HTR-8/SVneo (cell line): ENCODE measurements at regions not wholly inside any gene's neighbourhood (a gene's known extent, or its start where the extent isn't known, plus 50 kb on each side); places are given as distances from the start of the nearest gene placed in this dataset.
A peak's percentile ranks its signal among the peaks of the same experiment; 100 is the strongest.

Experiments
- DNase-seq: peaks from one replicate; pipeline ENCODE4 v3.0.0; 2011; ENCODE audit warnings: low spot score, mixed read lengths; ENCODE audit not compliant: insufficient read length
- FAIRE-seq: peaks from 2 replicates; lab custom pipeline; 2011; peaks lifted over from hg19 to GRCh38; lab: Jason Lieb, UNC

DNA sequence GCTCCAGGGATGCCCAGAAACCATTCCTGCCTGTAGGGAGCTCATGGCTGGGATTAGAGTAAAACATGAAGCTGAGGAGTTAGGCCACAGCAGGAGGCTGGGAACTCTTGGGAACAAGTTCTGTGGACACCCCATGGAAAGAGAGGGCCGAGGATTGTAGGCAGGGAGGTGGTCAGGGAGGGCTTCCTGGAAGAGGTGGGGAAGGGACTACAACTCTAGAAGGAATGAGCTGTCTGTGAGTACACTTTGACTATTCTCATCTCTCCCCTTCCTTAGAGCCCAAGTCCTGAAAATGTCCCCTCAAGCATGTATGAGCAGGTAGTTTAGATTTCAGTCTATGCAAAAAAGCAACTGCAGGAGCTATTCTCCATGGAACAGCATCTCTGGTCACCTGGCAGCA, 139.9 kb upstream of the GLI2 start:
- DNase-seq = no peak
- FAIRE-seq = no peak

DNA sequence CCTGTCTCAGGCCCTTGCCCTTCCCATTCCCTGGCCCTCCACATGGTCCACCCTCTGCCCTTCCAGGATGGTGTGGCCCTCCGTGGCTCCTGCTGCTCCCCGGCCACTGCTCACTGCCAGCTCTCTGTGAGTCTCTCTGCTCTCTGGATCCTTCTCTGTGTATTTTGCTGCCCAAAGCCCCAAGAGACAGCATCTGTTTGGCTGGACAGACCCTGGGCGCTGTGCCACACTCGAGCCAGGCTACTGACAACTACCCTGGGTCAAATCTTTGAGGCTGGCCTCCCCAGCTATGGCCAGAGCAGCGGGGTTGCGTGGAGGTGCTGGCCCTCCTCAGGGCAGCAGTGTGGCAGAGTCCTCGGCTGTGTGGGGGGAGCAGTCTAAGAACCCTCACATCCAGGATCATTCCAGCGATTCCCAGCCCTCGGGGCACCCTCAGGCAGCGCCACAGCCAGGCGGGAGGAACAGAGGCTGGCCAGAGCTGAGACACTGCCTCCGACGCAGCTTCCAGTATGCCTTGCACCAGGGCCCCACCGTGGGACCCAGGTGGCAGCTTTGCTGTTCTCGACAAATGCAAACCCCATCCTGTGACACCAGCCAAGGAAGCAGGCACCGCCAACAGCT, 139.4 kb upstream of the GLI2 start:
- FAIRE-seq (no peak), DNase-seq (no peak)

DNA sequence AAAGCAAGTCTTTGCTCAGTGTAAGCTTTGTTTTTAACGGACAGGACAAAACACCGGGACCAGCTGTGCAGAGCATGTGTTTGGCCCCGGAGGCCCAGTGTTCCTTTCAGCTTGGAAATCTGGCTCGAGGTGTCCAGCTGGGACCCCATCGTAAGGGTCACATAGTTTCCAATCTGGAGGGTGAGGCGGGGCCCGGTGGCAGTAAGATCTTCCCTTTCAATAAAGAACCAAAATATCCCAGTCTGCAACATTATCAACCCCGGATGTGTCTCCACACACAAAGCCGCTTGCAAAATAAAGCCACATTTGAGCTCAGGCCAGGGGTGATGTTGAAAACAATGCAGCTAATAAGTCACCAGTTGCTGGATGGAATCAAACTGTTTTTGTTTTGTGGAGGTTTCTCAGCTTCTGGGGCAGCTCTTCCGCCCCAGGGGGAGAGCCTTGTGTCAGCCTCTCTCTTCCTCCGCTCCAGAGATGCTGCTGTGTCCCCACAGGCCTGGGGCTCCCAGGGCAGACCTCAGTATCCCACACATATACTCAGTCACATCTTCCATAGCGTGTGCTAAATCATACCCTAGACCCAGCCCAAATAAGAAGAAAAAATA, 138.6 kb upstream of the GLI2 start:
- DNase-seq = no peak
- FAIRE-seq = no peak

DNA sequence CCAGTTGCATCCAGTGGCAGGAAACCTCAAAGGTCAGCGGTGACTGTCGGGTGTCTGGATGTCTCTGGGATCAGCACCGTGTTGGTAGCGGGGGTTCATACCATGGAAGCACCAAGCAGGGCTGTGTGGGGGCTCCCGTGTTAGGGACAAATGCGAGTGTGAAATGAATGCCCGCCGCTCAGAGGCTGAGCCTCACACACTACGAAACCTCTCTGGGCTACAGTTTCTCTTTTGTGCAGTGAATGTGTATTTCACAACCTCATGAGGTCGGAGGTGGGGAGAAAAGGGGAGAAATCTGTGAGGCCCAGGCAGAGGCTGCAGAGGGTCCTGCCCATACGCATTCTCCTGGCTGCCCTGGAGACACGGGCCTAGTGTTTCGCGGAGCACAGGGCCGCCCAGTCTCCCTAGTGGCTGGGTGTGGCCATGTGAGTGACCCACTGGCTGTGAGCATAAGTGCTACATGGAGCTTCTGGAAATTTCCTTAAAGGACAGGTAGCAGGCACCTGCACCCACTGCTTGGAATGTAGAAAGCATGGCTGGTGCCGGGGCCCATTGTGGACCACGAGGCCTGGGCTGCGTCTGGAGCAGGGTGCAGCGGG, 138.0 kb upstream of the GLI2 start:
- FAIRE-seq (no peak), DNase-seq (no peak)

DNA sequence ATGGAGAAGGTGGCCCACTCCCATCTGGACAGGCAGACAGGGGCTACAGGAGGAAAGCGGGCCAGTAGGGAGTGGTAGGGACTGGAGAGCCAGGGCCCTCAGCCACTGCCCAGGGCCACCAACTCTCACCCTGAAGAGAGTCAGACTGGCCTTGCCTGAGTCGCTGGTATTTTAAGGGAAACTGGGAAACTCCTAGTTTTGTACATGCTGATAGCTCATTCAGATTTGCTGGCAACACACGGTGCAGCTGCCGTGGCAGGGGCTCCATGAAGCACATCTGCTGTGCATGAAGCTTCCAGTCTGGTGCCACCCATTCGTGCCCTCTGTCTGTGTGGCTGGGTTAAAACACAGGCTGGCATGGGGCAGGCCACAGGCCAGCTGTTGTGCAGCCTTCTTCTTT, 137.3 kb upstream of the GLI2 start:
- no peak for FAIRE-seq
- DNase-seq = no peak

DNA sequence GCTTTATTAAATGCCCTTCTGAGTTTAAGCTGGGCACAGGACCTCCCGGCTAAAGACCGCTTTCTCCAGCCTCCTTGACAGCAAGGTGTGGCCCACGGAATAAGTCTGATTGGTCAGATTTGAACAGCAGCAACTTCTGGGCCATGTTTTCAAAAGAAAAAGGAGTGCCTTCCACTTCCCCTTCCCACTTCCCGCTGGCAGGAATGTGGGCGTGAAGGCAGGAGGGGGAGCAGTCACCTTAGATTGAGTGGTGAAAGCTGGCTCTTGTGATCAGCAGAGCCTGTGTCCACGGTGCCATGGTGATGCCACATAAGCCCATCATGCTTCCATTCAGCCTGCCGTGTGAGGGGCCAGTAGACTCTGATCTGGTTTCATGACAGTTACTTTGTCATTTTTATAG, 136.6 kb upstream of the GLI2 start:
- no peak for FAIRE-seq
- no peak for DNase-seq

DNA sequence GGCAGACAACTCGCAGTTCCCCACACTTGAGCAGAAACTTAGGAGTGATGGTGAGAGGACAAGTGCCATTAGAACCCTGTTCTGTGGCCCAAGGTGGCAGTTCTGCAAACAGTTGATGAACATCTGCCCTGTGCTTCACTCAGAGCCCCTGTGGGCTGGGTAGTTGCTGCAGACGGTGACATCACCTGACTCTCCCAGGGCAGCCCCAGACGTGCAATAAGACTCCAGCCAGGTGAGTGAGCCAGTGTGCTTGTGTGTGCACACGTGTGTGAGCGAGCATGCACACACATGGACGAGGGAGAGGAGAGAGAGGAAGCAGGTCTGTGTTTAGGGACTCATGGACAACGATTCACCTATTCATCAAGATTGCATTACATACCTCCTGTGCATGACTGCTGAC, 136.0 kb upstream of the GLI2 start:
- DNase-seq = no peak

DNA sequence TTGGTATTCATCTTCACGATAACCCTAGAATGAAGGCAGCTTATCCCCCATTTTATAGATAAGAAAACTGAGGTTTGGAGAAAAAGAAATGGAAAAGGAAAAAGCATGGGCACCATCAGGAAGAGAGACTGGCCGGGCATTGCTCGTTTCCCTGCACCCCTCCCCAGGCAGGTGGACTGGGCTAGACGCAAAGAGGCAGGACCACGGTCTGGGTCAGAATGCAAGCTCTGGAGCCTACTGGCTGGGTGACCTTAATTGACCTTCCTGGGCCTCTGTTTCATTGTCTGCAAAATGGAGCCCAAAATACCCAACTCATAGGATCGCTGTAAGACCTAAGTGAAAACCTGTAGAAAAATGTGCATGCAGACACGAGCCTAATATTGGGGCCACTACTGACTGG, 135.3 kb upstream of the GLI2 start:
- DNase-seq = no peak
- FAIRE-seq = no peak

More for the DNA sequence above, 136.0 kb upstream of the GLI2 start:
- FAIRE-seq = peak; percentile 74

DNA sequence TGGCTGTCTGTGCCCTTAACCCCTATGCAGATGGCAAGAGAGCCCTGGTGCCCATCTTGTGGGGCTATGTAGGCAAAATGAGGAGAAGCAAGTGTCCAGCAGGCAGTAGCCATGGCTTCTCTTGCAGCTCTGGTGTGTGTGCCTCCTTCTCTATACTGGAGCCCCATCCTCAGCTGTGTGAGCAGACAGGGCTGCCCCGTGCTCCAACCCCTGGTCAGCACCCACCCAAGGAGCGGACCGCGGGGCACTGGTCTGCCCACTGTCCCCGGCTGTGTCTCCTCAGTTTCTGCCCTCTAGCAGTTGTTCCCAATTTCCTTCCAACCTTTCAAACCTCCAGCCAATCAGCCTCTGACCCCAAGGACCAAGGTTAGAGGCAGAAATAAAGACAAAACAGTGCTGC, 134.9 kb upstream of the GLI2 start:
- FAIRE-seq (no peak), DNase-seq (no peak)

DNA sequence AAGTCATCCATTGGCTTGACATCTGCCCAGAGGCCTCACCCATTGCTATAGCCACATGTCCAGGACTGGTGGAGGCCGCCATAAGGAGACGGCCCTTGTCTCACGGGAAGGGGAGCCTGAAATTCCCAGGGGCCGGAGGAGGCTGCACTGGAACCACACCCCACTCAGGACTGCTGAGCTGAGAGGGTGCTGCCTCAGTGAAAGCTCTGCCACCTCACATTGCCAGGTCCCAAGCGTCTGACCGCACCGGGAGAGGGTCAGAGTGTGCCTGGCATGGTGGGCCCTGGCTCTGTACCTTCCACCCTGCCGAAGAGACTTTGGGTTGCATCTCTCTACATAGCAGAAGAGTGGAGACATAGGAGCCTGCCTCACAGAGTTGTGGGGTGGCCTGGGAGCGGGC, 134.1 kb upstream of the GLI2 start:
- DNase-seq (no peak), FAIRE-seq (no peak)

DNA sequence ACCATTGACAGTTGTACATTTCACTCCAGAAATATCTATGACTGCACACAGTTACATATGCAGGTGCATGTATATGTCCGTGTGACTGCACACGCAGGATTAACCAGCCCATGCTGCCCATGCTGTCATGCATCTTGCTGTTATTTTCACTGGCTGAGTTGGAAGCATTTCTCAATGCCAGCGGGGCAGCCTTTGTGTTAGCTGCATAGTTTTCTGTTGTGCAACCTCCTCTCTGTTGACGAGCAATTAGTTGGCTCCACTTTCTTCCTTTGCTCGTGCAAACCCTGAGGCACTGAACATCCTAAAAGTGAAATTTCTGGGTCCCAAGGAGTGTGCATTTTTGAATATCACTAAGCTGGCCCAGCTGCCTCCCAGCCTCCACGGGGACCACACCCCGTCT, 133.4 kb upstream of the GLI2 start:
- DNase-seq (no peak), FAIRE-seq (peak; percentile 58)

DNA sequence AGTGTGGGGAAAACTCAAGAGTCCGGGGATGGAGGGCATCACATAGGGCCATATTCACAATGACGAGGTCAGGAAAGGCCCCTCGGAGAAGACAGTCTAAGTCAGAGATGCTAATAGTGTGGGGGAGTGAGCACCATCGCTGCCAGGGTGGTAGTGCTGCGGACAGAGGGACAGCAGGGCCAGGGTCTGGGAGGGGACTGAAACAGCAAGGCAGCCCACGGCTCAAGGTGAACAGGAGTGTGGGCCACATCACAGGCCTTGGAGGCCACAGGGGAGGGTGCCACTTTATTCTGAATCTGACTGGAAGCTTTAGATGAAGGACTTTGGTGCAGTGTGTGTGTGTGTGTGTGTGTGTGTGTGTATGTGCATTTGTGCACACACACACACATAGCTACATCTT, 130.9 kb upstream of the GLI2 start:
- DNase-seq = no peak
- no peak for FAIRE-seq

DNA sequence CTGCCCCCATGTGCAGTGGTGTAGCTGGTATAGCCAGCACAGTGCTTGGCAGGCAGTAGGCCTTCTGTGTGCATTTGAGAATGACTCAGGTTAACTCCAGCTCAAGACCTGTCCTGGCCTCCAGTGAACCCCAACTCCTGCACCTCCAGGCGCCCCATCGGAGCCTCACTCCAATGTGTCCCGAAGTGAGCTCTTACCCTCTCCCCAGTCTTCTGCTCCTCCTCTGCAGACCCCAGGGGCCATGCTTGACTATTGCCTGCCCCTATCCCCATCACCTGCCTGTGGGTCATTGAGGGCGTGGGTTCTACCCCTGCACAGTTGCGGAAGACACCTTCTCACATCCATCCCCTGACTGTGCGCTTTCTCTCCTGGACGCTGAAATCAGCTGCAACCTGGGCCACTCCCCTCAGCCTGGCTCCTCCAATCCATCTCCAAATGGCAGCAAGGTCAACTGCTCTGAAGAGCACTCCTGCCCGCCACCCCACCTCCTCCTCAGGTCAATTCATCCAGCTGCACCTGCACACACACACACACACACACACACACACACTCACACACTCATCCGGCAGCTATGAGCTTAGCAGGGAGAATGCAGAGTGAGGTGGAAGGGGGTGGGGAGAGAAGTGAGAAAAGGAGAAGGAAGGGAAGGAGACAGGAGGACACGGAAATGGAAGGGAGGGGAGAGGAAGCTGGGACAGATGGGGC, 130.3 kb upstream of the GLI2 start:
- FAIRE-seq (peak; percentile 9), DNase-seq (no peak)

DNA sequence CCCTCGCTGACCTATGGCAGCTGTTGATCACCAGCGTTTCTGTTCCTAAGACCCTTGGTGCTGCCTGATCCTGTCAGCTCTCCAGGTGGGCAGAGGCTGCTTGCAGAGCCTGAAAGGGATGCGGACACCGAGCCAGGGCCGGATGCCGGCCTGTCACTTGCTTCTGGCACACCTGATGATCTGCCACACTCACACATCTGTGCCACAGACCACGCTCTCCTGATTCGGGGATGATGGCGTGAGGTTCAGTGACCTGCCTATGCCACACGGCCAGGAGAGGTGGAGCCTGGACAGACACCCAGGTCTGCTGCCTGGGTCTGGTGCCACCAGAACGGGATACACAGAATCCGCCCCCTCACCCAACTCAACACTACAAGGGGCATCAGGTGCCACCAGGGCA, 129.4 kb upstream of the GLI2 start:
- FAIRE-seq (peak; percentile 20), DNase-seq (no peak)

DNA sequence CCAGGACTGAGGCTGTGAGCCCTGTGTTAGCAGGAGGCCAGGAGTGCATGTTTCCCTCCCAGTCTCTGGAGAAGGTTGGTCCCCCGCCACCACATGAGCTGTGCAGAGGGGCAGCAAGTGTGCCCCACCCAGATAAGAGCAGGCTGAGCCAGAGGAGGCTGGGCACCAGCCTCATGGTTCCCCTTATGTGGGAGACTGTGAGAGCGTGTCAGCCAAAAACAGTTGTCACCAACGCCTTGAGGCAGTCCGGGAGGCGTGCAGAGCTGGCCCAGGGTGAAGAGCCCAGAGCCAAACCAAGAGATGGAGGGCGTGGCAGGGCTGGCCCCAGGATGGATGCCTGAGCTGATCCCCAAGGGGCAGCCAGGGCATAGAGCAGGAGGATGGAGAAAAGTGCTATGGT, 128.7 kb upstream of the GLI2 start:
- DNase-seq = no peak

DNA sequence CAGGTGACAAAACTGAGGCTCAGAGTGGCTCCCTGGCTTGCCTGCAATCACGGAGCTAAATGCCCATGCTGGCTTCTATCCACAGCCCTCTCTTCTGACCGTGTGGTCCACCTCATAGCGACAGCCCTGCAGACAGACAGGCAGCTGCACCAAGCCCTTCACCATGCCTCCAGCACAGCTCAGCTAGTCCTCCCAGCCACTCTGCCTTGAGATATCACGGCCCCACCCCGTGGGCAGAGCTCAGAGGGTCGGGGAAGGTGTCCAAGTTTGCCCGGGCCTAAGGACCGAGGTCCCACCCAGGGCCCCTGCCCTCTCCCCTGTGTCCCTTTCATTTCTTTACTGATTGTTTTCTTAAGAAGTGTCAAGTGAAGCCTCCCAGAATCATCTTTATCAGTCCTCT, 128.2 kb upstream of the GLI2 start:
- FAIRE-seq = no peak
- no peak for DNase-seq

More for the DNA sequence above, 128.7 kb upstream of the GLI2 start:
- no peak for FAIRE-seq

DNA sequence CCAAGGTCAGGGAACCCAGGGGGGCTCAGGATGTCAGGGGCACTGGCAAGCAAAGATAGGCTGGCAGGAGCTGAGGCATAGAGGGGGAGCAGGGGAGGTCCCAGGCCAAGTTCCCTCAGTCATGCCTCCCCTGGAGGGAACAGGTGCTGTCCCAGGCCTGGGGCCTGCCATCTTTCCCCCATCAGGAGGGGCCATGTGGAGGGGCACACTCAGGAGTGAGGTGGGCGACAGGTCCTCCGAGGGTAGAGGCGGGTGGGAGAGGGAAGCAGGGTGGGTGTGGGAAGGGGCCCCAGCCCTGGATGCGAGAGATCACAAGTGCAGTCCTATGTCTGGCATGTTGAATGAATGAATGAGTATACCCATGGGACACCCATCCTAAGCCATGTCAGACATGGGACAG, 127.7 kb upstream of the GLI2 start:
- FAIRE-seq (no peak), DNase-seq (no peak)

DNA sequence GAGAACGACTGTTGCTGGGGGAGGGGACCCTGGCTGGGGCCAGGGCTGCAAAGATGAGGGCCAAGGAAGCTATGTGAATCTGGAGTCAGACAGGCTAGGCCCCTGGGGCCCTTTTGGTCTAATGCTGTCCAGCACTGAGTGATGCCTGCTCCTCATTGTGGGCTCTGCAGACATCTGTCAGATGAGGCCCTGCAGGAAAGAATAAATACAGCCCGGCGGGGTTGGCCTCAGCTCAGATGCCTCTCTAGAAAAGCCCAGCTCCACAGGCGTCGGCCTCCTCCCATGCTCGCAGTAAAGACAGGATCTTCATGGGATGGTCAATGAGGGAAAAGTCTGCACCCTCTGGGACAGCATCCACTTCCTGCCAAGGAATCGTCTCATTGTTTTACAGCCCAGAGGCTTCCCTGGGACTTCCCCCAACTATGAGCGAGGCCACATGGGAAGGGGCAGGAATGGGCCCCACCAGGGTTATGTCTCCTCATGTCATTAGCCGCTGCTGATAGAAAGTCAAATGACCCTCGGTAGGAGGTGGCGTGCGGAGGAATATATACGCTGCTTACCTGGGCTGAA, 125.8 kb upstream of the GLI2 start:
- FAIRE-seq (no peak), DNase-seq (no peak)

DNA sequence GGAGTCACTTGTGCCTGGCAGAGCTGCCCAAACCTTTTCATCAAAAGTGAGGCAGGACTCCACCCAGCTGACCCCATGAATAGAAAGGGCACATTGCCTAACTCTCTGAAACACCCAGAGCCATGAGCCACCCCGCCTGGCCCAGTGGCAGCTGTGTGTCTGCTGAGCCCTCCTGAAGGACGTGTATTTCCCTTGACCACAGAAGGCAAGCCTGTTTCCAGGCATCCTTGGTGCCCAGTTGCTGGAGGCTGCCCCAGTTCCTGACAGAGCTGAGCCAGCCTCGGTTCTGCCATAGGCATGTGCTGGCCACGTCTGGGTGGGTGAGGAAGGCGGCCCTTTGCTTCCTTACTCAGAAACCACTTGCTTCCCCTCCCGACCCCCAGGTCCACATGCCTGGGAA, 124.7 kb upstream of the GLI2 start:
- DNase-seq = no peak
- FAIRE-seq = no peak

DNA sequence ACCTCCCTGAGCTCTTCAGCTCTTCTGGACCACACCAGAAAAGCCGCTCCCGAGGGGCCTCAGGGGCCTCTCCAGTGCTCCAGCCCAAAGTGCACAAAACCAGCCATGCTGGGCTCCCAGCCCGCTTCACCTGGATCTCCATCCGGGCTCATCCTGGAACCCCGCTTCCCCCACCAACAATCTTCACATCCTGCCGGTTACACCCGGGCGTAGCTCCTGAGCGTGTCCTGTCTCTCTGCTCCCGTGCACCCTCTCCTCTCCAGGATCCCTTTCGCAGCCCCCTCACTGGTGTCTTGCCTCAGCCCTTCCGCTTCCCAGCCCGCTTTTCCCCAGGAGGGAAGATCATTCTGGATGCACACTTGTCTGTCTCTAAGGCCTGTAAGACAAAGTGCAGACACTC, 123.7 kb upstream of the GLI2 start:
- FAIRE-seq = no peak
- DNase-seq = no peak

DNA sequence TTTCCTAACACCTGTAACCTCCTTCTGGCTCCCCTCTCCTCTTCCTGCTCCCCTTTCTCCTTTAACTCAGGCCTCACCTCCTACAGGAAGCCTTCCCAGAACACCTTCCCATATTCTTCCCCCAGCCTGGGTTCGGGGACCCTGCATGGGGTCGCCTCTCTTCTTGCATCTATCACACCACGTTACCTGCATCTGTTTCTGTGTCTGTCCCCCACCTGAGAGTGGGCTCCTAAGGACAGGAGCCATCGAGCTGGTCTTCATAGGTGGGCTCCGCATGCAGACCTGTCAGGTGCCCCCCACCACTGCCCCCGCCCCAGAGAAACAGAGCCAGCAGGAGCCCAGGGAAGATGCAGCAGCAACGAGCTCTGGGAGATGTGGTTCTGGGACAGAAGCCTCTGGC, 123.2 kb upstream of the GLI2 start:
- no peak for FAIRE-seq
- no peak for DNase-seq
